ENCODE measurements at regions not wholly inside any gene's neighbourhood (a gene's known extent, or its start where the extent isn't known, plus 50 kb on each side); places are given as distances from the start of the nearest gene placed in this dataset.

DNA sequence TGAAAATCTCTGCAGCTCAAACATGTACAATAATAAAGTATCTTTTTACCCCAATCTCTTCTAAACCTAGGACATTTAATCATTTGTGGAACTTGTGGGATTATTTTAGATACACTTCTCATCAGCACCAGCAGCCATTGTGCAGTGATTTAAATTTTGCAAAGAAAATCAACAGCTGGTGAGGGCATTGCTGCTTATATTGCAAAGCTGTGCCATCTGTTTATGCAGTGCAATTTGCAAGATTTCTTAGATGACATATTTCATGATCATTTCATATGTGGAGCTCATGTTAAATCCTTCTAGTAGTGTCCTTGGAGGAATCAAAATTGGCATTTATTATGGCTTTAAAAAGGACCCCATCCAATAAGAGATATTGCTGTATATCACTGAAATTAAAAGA is 320.7 kb downstream of the BTG1 start:
- CTCF ChIA-PET = interaction anchor here (3.1 kb wide), 1 partner anchor 13 kb away, joined by 26 read pairs; no protein-coding TSS in a partner anchor
- no peak for DNase-seq (ENCODE audit: low read depth, low spot score)
- H3K27ac ChIP-seq (ENCODE audit: low read depth, low read length) = no peak overlapping the region
- no peaks in the 10 kb centered on the region for H3K27me3 ChIP-seq (ENCODE audit: control insufficient read depth, insufficient read depth, low read length)
- POLR2A ChIA-PET = no interaction called here
- TF ChIP-seq, protein P1, sequence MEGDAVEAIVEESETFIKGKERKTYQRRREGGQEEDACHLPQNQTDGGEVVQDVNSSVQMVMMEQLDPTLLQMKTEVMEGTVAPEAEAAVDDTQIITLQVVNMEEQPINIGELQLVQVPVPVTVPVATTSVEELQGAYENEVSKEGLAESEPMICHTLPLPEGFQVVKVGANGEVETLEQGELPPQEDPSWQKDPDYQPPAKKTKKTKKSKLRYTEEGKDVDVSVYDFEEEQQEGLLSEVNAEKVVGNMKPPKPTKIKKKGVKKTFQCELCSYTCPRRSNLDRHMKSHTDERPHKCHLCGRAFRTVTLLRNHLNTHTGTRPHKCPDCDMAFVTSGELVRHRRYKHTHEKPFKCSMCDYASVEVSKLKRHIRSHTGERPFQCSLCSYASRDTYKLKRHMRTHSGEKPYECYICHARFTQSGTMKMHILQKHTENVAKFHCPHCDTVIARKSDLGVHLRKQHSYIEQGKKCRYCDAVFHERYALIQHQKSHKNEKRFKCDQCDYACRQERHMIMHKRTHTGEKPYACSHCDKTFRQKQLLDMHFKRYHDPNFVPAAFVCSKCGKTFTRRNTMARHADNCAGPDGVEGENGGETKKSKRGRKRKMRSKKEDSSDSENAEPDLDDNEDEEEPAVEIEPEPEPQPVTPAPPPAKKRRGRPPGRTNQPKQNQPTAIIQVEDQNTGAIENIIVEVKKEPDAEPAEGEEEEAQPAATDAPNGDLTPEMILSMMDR (IDR thresholded peaks at IDR 0.05; ENCODE audit: low read depth, low read length) = no peak
- no peak overlapping the region for H3K4me3 ChIP-seq (ENCODE audit: low read depth, low read length)
- H3K9me3 ChIP-seq (ENCODE audit: control insufficient read depth, insufficient read depth, low read length) = no peaks in the 10 kb centered on the region

DNA sequence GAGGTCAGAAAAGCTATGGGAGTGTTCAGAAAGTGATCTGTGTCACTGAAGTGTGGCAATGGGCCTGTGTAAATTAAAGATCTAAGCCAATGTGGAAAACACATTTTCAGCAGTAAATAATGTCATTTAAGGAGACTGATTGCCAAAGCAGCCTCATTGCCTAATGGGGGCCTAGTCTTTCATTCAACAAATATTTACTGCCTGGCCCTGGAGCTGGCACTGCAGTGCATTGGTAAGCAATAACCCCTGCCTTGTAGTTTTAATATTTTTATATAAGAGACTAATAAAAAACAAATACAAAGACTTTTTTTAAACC is 326.6 kb downstream of the BTG1 start:
- Histone ChIP-seq H3K27me3 (ENCODE audit: control insufficient read depth, insufficient read depth, low read length) (no peaks in the 10 kb centered on the region), H3K9me3 (ENCODE audit: control insufficient read depth, insufficient read depth, low read length) (no peaks in the 10 kb centered on the region), H3K27ac (ENCODE audit: low read depth, low read length) (no peak overlapping the region), H3K4me3 (ENCODE audit: low read depth, low read length) (no peak overlapping the region)
- ChIA-PET POLR2A (interaction anchor here (0.6 kb wide), 1 partner anchor 240 kb away, joined by 5 read pairs; no protein-coding TSS in a partner anchor), CTCF (interaction anchor here (1.1 kb wide), 1 partner anchor 64 kb away, joined by 3 read pairs; no protein-coding TSS in a partner anchor)
- TF ChIP-seq, protein P1 (IDR thresholded peaks at IDR 0.05; ENCODE audit: low read depth, low read length) = no peak
- DNase-seq (ENCODE audit: low read depth, low spot score) = no peak

DNA sequence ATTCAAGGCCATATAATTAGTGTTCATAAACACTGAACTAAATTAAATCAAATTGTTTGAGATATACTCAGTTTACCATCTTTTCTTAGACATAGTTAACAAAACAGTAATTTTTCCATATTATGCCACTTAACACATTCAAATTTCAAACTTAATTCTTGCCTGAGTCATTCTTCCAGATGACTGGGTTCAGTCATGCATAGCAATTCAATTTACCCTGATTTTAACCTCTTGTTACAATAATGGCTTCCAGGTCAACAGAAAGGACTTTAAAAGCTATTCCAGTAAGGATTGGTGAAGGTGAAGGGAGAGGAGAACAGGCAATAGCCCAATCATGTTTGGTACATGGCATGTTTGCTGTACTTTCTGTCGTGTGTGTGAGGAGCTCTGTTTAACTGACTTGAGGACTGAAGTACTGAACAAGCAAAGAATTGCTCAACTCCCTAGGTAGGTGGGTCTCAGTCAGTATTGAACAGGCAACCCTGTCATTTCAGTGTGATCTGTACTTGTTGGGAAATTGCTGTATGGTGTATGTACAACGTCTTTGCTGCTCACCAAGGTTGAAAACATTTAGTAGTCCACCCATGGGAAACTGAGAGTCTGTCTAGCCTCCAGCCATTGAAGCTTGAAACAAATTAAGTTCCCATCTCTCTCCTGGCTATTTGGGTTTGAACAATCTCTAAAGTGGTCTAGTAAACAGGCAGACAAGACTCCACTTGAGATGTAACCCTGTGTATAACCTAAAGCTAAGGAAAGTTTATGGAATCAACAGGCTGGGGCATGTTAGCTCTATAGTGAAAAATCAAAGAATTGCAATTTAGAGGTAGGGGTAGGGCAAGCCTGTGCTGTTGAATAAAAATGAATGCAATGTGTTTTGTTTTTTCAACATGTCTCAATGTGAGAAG is 327.2 kb downstream of the BTG1 start:
- H3K27ac ChIP-seq (ENCODE audit: low read depth, low read length) = no peak overlapping the region
- ChIA-PET CTCF (no interaction called here), POLR2A (no interaction called here)
- DNase-seq (ENCODE audit: low read depth, low spot score) = no peak
- no peak overlapping the region for H3K4me3 ChIP-seq (ENCODE audit: low read depth, low read length)
- TF ChIP-seq, protein P1 (IDR thresholded peaks at IDR 0.05; ENCODE audit: low read depth, low read length) = no peak
- no peaks in the 10 kb centered on the region for H3K27me3 ChIP-seq (ENCODE audit: control insufficient read depth, insufficient read depth, low read length)
- H3K9me3 ChIP-seq (ENCODE audit: control insufficient read depth, insufficient read depth, low read length) = no peaks in the 10 kb centered on the region

DNA sequence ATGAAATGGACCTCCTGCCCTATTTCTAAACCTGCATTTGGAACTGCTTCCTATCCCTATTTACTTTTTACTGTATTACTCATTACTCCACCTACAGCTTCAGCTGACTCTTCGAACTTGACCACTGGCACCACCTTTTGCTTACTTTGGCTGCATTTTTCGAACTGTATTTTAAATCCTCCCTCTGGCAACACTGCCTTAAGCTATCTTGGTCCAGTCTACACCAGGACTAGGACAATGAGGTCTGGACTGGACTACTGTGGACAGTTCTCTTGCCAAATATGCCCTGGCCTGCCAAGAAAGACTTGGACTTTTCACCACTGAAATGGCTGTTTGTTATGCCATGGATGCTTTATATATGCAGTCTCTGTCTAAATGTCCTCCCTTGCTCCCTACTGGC is 328.1 kb downstream of the BTG1 start:
- Histone ChIP-seq H3K9me3 (ENCODE audit: control insufficient read depth, insufficient read depth, low read length) (no peaks in the 10 kb centered on the region), H3K27me3 (ENCODE audit: control insufficient read depth, insufficient read depth, low read length) (no peaks in the 10 kb centered on the region), H3K4me3 (ENCODE audit: low read depth, low read length) (no peak overlapping the region), H3K27ac (ENCODE audit: low read depth, low read length) (no peak overlapping the region)
- TF ChIP-seq, protein P1 (IDR thresholded peaks at IDR 0.05; ENCODE audit: low read depth, low read length) = no peak
- POLR2A ChIA-PET = no interaction called here
- DNase-seq (ENCODE audit: low read depth, low spot score) = no peak
- CTCF ChIA-PET = no interaction called here

DNA sequence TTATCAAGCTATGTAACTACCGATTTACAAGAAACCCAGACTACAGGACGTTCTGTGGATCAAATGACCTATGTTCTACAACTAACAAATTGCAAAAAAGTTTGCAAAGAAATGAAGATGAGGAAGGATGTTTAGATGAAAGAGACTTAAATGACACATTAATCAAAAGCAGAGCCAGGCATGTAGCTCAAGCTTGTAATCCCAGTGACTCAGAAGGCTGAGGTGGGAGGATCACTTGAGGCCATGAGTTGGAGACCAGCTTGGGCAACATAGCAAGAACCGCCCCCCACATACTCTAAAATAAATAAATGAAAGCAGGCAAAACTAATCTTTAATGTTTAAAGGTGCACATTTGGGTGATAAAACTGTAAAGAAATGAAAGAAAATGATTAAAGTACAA is 331.9 kb downstream of the BTG1 start:
- CTCF ChIA-PET = interaction anchor here (4.0 to 4.3 kb wide), 2 partner anchors 12 to 330 kb away, joined by 39 to 55 read pairs; partner anchors contain the start of gene BTG1
- TF ChIP-seq, protein P1 (IDR thresholded peaks at IDR 0.05; ENCODE audit: low read depth, low read length) = no peak
- DNase-seq (ENCODE audit: low read depth, low spot score) = no peak
- H3K4me3 ChIP-seq (ENCODE audit: low read depth, low read length) = no peak overlapping the region
- H3K9me3 ChIP-seq (ENCODE audit: control insufficient read depth, insufficient read depth, low read length) = no peaks in the 10 kb centered on the region
- no peaks in the 10 kb centered on the region for H3K27me3 ChIP-seq (ENCODE audit: control insufficient read depth, insufficient read depth, low read length)
- POLR2A ChIA-PET = interaction anchor here (3.7 kb wide), 1 partner anchor 331 kb away, joined by 23 read pairs; the partner anchor contains the start of gene BTG1
- H3K27ac ChIP-seq (ENCODE audit: low read depth, low read length) = no peak overlapping the region

All from AG04450 (cell line).